ENCODE measurements at regions not wholly inside any gene's neighbourhood (a gene's known extent, or its start where the extent isn't known, plus 50 kb on each side); places are given as distances from the start of the nearest gene placed in this dataset.

DNA sequence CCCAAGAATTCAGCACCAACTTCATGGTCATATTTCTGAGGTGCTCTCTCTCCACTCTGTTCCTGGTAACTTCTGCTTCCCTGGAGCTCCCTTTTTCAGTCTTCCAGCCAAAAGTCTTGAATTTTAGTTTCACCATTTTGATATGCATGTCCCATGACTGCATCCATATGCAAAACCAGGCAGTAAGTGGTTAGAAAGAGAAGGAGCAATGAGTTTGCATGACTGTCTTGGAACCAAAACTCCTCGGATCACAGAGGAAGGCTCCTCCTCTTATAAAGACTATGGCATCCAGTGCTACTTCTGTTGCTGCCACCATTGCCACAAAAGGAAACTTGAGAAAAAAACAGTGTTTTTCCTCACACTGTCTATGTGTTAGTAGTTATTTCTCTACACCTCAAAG lies 269.1 kb upstream of the GLI3 start:
- TF ChIP-seq, protein P1, sequence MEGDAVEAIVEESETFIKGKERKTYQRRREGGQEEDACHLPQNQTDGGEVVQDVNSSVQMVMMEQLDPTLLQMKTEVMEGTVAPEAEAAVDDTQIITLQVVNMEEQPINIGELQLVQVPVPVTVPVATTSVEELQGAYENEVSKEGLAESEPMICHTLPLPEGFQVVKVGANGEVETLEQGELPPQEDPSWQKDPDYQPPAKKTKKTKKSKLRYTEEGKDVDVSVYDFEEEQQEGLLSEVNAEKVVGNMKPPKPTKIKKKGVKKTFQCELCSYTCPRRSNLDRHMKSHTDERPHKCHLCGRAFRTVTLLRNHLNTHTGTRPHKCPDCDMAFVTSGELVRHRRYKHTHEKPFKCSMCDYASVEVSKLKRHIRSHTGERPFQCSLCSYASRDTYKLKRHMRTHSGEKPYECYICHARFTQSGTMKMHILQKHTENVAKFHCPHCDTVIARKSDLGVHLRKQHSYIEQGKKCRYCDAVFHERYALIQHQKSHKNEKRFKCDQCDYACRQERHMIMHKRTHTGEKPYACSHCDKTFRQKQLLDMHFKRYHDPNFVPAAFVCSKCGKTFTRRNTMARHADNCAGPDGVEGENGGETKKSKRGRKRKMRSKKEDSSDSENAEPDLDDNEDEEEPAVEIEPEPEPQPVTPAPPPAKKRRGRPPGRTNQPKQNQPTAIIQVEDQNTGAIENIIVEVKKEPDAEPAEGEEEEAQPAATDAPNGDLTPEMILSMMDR (conservative IDR thresholded peaks at IDR 0.05): no peak
- 80 to 91% methylated on average over 1 of the region's 1 CpG for WGBS, 2 experiments (ENCODE audit: insufficient coverage in 1 of 2, insufficient read length in 1 of 2)

DNA sequence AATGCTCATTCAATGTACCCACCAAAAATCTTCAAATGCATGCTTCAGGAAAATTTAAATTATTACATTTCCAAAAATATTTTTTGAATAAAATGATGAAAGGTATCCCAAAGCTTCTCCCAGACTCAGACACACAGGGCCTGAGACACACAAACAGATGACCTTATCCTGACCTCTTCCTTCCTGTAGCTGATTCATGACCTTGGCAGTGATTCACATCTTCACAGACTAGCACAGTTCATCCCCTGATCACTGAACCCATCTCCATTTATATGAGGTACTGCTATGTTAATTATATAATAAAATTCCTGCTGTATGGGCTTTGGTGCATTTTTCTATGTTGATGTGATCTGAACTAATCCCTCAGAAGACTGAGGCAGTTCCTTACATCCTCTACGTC lies 265.0 kb upstream of the GLI3 start:
- Mint-ChIP-seq H3K9me3 (no peaks in the 10 kb centered on the region), H3K27ac (no peak overlapping the region), H3K36me3 (ENCODE audit: low read depth) (no peaks in the 10 kb centered on the region), H3K4me1 (no peaks in the 10 kb centered on the region), H3K27me3 (ENCODE audit: insufficient read depth) (no peaks in the 10 kb centered on the region), H3K4me3 (no peak overlapping the region)
- H3K9me3 ChIP-seq (ENCODE audit: control insufficient read depth, low read length): no peaks in the 10 kb centered on the region
- H3K4me3 ChIP-seq (ENCODE audit: low read length): no peak overlapping the region
- WGBS, 2 experiments (ENCODE audit: insufficient coverage in 1 of 2, insufficient read length in 1 of 2): 95% methylated on average over 1 of the region's 1 CpG; no CpG with 5 or more reads in 1 of the 2 experiments
- no peaks in the 10 kb centered on the region for H3K36me3 ChIP-seq (ENCODE audit: control insufficient read depth, insufficient read depth, low read length)
- H3K9ac ChIP-seq (ENCODE audit: extremely low read depth, low read length, poor library complexity, severe bottlenecking): no peak overlapping the region
- no peak overlapping the region for H3K27ac ChIP-seq (ENCODE audit: low read depth, low read length)
- TF ChIP-seq, protein P1 (conservative IDR thresholded peaks at IDR 0.05): no peak
- H3K4me1 ChIP-seq (ENCODE audit: control insufficient read depth, insufficient read depth, low read length): no peaks in the 10 kb centered on the region
- no peak for DNase-seq
- H3K27me3 ChIP-seq (ENCODE audit: control insufficient read depth, insufficient read depth, low read length, poor library complexity, severe bottlenecking): no peaks in the 10 kb centered on the region

More for the DNA sequence above, 269.1 kb upstream of the GLI3 start:
- Histone ChIP-seq H3K9ac (ENCODE audit: extremely low read depth, low read length, poor library complexity, severe bottlenecking) (no peak overlapping the region), H3K27ac (ENCODE audit: low read depth, low read length) (no peak overlapping the region), H3K9me3 (ENCODE audit: control insufficient read depth, low read length) (no peaks in the 10 kb centered on the region), H3K4me1 (ENCODE audit: control insufficient read depth, insufficient read depth, low read length) (no peaks in the 10 kb centered on the region), H3K27me3 (ENCODE audit: control insufficient read depth, insufficient read depth, low read length, poor library complexity, severe bottlenecking) (no peaks in the 10 kb centered on the region), H3K4me3 (ENCODE audit: low read length) (no peak overlapping the region), H3K36me3 (ENCODE audit: control insufficient read depth, insufficient read depth, low read length) (no peaks in the 10 kb centered on the region)
- Mint-ChIP-seq H3K9me3 (no peaks in the 10 kb centered on the region), H3K36me3 (ENCODE audit: low read depth) (no peaks in the 10 kb centered on the region), H3K4me3 (no peak overlapping the region), H3K27me3 (ENCODE audit: insufficient read depth) (no peaks in the 10 kb centered on the region), H3K4me1 (no peaks in the 10 kb centered on the region), H3K27ac (no peak overlapping the region)
- DNase-seq: no peak

DNA sequence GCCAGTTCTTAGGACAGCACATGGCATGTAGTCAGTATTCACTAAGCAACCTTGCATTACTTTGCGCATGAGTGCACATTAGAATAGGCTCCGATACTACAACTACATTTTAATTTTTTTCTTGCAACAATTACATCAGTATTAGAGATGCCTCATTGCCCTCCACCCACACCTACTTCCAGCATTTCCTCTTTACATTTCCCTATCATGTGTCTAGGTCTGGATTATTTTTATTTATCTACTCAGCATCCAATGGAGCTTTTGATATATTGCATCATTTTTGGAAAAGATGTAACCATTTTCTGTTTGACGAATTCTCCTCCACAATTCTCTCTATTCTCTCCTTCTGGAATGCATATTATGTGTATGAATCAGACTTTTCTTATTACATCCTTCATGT lies 258.2 kb upstream of the GLI3 start:
- Histone ChIP-seq H3K9me3 (ENCODE audit: control insufficient read depth, low read length) (no peaks in the 10 kb centered on the region), H3K9ac (ENCODE audit: extremely low read depth, low read length, poor library complexity, severe bottlenecking) (no peak overlapping the region), H3K4me1 (ENCODE audit: control insufficient read depth, insufficient read depth, low read length) (no peaks in the 10 kb centered on the region), H3K36me3 (ENCODE audit: control insufficient read depth, insufficient read depth, low read length) (no peaks in the 10 kb centered on the region), H3K27me3 (ENCODE audit: control insufficient read depth, insufficient read depth, low read length, poor library complexity, severe bottlenecking) (peaks cover 24% of the 10 kb centered on the region), H3K27ac (ENCODE audit: low read depth, low read length) (no peak overlapping the region), H3K4me3 (ENCODE audit: low read length) (no peak overlapping the region)
- no peaks in the 10 kb centered on the region for H3K9me3 Mint-ChIP-seq
- H3K4me1 Mint-ChIP-seq: peaks cover 5% of the 10 kb centered on the region
- no peak overlapping the region for H3K27ac Mint-ChIP-seq
- H3K4me3 Mint-ChIP-seq: no peak overlapping the region
- no peak for DNase-seq
- TF ChIP-seq, protein P1 (conservative IDR thresholded peaks at IDR 0.05): no peak
- no peaks in the 10 kb centered on the region for H3K36me3 Mint-ChIP-seq (ENCODE audit: low read depth)
- peaks cover 23% of the 10 kb centered on the region for H3K27me3 Mint-ChIP-seq (ENCODE audit: insufficient read depth)
- 99 to 100% methylated on average over 2 to 3 of the region's 3 CpGs for WGBS, 2 experiments (ENCODE audit: insufficient coverage in 1 of 2, insufficient read length in 1 of 2)

All from endodermal cell (in vitro differentiated cells).